GM19328 (cell line): ENCODE measurements at regions not wholly inside any gene's neighbourhood (a gene's known extent, or its start where the extent isn't known, plus 50 kb on each side); places are given as distances from the start of the nearest gene placed in this dataset.

Source experiments
- ATAC-seq: cut with Tn5 transposase; IDR thresholded peaks from one replicate; pipeline ENCODE4 v1.9.1; 2021; ENCODE audit warnings: mild to moderate bottlenecking, moderate library complexity; ENCODE audit not compliant: unreplicated experiment

GRCh38 chr2:6336752-6337471 lies 528.8 kb downstream of the CMPK2 start:
- no peak for ATAC-seq

GRCh38 chr2:6337472-6337820 lies 528.3 kb downstream of the CMPK2 start:
- no peak for ATAC-seq

GRCh38 chr2:6341588-6342129 lies 524.0 kb downstream of the CMPK2 start:
- no peak for ATAC-seq

- no peak for ATAC-seq
These were observed 523.3 kb downstream of the CMPK2 start for GRCh38 chr2:6342273-6342920.

- ATAC-seq = no peak
These were observed 522.6 kb downstream of the CMPK2 start for GRCh38 chr2:6343076-6343475.

DNA sequence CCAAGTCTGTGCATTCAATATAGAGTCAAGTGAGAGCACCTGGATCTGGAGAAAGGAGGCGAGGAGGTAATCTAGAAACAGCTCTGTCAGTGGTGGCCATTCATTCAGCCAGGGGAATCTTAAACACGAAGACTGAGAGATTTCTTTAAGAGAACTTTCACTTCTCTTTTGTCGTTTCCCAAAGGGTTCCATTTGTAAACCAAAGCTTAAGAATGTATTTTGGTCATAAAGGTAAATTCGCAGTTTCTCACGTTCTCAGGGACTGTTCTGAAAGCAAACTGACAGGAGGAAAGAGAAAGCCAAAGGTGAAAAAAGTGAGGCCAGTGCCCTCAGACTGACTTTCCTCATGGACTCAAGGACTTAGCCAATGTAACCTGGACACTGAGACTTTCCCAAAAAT lies 513.5 kb downstream of the CMPK2 start:
- peak; percentile 81 for ATAC-seq

DNA sequence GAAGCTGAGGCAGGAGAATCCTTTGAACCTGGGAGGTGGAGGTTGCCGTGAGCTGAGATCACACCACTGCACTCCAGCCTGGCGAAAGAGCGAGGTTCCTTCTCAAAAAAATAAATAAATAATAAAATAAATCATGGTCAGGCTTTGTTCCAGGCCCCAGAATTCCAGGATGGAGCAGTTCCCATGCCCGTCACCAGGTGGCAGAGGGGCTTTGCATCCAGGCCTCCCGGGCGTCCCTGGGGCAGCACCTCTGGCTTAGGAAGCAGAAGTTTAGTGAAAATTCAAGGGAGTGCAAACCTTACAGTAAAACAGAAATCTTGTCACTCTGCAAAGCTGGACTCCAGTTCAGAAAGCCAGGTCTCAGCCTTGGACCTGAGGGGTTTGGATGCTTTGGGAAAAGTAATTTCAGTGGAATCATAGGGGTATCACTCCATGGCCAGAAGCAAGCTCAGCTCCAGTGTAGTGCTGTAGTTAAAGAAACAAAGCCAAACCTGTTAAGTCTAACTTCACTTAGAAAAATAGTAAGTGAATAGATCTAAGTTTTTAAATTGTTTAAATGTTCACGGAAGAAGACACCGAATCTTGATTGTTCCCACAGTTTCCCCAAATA lies 512.7 kb downstream of the CMPK2 start:
- ATAC-seq = no peak

DNA sequence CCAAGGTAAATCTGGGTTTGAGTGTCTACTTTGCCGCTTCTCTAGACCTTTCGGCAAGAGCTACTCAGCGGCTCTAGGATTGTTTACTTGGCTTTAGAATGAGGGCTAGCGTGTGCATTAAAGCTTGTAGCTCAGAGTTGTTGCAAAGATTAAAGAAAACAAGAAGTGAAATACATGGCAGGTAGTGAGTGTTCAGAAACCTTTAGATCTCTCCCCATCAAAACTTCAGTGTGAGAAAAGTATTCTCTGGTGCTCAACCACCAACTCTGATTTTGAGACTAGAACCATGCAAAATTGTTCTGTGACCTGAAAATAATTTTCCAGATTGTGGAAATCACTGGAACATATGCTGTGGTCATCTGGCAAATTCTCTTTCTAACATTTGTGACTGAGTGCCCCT lies 512.0 kb downstream of the CMPK2 start:
- ATAC-seq = peak; percentile 56

- no peak for ATAC-seq
These were observed 511.2 kb downstream of the CMPK2 start for GRCh38 chr2:6354546-6354945.

- ATAC-seq = no peak
These were observed 509.6 kb downstream of the CMPK2 start for GRCh38 chr2:6355886-6356761.

DNA sequence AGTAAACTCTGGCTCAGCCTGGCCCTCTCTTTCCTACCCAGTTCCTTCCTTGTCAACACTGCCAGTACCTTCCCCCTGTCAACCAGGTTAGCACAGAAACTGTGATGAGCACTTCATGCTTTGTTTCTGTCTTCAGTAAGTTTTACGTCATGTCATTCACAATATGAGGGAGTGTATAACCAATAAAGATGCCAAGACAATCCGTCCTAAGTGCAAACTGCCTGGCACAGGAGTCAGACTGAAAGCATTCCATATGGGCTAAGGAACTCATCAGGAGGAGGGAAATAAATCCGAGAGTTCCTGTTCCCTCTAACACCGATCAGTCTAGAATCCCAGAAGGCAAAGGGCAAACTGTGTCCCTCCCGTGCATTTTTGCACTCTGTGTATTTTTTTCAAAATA lies 507.2 kb downstream of the CMPK2 start:
- no peak for ATAC-seq

GRCh38 chr2:6358985-6359384 lies 506.7 kb downstream of the CMPK2 start:
- no peak for ATAC-seq

- ATAC-seq = no peak
These were observed 505.7 kb downstream of the CMPK2 start for GRCh38 chr2:6359964-6360363.

- no peak for ATAC-seq
These were observed 502.8 kb downstream of the CMPK2 start for GRCh38 chr2:6362671-6363450.

- ATAC-seq = no peak
These were observed 497.4 kb downstream of the CMPK2 start for GRCh38 chr2:6368281-6368680.

DNA sequence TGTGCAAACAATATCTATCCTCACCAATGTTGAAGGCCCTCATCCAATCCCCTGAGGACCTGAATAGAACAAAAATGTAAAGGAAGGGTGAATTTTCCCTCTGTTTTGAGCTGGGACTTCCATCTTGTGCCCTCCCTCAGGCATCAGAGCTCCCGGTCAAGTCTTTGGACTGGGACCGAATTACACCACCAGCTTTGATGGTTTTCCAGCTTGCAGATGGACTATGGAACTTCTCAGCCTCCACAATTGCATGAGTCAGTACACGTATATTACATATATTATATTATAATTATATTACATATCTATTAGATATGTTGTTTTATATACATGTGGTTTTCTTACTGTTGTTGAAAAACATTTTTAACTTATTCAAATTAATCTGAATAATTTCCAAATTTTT lies 496.4 kb downstream of the CMPK2 start:
- ATAC-seq = no peak

DNA sequence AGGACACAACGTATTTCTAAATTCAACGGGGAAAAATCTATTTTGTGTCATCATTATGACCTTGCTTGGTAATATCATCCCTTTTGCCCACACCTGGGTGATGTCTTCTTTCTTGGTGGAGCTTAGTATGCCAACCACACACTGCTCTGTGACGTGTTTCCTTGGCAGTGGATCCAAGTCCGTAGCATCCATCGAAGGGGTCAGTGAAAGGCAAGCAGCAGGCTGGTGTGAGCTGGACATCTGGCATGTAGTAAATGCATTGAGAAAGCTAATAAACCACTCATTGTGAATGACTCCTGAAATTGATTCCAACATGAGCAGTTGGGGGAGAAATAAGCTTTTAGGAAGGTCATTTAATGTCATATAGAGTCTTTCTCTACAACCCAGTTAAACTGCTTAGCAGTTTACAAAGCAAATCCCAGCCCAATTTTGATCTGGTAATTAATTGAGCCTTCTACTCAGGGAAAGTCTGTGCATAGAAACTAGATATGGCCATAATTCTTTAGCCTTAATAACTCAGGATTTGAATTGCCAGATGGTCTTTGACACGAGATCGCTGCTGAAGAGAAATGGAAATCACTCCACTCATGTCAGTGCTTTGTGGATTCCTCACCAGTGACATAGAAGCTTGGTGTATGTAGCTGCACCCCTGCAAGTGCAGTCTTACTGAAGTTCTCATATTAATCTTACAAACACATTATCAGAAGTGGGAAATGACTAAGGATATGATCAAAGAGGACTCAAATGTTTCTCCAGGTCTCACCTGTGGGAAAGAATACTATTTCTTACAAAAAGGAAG lies 494.8 kb downstream of the CMPK2 start:
- ATAC-seq = no peak

DNA sequence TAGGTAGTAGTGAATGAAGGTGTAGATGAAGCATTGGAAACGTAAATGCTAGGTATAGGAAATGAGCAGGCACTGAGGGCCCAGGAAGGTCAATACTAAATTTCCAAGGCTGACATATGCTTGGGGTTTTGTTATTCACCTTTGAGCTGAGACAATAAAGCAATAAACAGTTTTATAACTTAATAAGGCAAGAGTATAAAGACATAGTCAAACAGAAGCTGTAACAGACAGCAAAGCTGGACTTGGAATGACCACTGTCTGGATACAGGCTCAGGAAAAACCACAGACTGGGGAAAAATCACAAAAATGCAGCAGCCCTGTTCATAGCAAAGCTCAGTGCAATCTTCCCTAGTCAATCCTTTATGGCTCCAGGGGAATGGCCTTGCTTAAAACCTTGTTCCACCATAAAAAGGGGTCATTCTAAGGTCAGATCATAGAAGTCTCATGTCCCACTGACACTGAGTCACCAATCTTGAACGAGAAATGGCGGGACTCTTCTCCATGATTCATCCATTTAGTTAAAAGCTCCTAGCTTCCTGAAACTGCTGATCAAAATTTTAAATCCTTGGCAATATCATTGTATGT lies 493.3 kb downstream of the CMPK2 start:
- no peak for ATAC-seq

DNA sequence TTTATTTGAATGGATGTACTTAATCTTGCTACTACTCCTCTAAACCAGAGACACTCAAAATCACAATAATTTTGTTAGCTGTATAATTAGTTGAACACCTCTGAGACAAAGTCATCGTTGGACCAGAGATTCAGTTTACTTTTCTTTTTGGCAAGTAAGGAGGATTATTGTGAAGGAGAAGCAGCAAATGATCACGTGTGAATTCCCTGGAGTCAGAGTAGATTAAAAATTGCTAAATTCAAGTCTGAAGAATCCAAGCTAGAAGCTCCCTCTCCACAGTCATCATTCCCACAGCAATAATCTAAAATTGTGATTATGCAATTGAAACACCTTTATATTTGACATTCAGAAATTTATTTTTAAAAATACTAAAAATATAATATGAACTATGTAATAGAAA lies 484.4 kb downstream of the CMPK2 start:
- no peak for ATAC-seq
